GM20431 (cell line): ENCODE measurements at regions not wholly inside any gene's neighbourhood (a gene's known extent, or its start where the extent isn't known, plus 50 kb on each side); places are given as distances from the start of the nearest gene placed in this dataset.

Source experiments
- in situ Hi-C: fragments of 300-500 bp; cut with MseI, MboI; formaldehyde crosslinking; loops from one replicate; pipeline ENCODE4 v1.15.0; 2020; ENCODE audit warnings: low sequenced_read_pairs; ENCODE audit not compliant: unreplicated experiment

DNA sequence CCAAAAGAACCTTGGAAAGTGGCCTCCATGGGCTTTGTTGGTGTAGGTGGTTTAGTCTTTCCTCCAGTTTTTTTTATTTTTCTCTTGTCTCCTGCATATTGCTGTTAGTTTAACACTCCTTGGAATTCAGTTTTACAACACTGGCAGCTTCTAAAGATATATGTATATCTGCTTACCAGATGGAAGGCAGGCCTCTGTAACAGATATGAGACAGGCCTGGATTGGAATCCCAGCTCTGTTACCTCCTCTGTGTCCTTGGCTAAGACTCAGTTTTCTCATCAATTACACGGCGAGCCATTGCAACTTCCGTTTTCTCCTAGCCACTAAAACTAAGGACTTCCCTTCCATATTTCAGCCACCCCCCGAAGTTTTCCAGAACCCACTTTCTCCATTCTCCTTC lies 133.4 kb upstream of the SMAD1 start:
- in situ Hi-C loops: no loop called here

DNA sequence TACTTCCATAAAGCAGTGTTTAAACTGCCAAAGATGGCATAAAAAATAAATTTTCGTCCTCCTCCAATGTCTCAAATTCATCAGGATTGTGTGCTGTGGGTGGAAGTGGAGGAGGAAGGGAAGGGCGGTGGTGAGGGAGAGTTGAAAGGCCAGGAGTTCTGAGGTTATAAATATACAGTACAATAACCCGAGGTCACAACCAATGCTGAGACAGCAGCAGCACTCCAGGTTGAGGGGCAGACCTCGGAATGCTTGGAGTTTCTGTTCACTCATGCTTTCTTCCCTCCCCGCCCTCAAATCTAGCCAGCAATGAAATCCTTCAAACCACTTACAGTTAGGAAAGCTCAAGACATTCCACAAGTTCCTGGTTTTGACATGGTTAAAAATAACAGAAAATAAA lies 134.0 kb upstream of the SMAD1 start:
- in situ Hi-C loops: no loop called here

- in situ Hi-C loops: no loop called here
These were observed 135.6 kb upstream of the SMAD1 start for GRCh38 chr4:145346081-145346480.

DNA sequence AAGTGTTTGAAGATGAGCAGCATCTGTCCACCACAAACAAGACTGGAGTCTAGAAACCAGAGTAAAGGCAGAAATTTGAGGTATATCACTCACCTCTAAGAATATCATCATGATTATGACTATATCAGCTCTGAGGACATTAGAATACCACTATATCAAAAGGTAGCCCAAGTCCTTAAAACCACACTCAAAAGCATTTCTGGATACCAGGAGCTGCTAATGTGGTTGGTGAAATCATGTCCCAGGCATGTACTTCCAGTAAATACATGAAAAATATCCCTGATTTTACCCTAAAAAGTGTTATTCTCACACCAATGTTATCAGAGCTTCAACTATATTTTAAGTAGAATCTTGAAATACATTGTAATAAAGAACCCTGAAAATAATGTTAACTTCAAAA lies 136.3 kb upstream of the SMAD1 start:
- in situ Hi-C loops: no loop called here

DNA sequence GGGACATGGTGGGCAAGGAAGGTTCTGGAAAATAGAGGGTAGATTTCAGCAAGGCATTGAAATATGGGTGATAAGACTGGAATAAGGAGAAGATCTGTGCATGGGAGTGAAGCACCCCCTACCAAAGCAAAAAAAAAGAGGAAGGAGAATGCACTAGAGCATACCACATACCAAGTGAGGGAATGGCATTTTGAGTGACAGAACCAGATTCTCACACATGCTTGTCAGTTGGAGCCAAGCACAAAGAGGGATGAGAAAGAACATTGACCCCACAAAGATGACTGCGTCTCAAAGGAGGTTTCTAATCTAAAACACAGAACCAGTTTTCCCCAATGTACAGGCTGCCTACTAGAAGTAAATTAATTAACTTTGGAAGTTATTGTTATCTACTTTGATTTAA lies 140.3 kb upstream of the SMAD1 start:
- in situ Hi-C loops: no loop called here

- in situ Hi-C loops: no loop called here
These were observed 141.5 kb upstream of the SMAD1 start for GRCh38 chr4:145340071-145340675.

DNA sequence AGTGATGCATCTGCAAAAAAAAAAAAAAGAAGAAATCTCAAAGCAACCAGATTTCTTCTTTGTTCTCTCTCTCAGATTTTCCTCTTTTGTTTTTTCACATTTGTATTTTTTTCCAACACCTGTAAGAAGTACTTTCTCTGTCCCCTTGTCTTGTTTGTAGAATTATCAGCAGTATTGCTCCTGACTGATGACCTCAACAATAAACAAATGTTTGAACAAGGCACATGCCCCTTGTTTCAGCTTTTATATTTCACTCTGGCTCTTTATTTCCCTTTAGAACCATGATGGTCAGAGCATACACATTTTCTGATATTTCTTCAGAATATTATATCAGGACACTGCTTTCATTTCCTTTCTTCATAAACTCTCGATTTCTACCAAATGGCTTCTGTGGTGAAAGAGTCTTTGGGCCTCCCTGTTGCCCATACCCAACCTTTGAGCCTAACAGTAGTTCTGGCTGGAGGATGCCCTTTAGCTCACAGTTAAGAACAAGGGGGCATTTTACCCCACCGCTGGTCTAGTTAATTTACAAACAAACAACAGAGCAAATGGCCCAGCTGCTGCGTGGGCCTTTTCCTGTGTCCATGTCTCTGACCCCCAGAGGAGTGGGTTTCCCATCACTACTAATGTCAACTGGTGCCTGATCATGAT lies 142.5 kb upstream of the SMAD1 start:
- in situ Hi-C loops: no loop called here

GRCh38 chr4:145338568-145338967 lies 143.1 kb upstream of the SMAD1 start:
- in situ Hi-C loops: no loop called here

- in situ Hi-C loops: no loop called here
These were observed 144.3 kb upstream of the SMAD1 start for GRCh38 chr4:145337391-145337790.

DNA sequence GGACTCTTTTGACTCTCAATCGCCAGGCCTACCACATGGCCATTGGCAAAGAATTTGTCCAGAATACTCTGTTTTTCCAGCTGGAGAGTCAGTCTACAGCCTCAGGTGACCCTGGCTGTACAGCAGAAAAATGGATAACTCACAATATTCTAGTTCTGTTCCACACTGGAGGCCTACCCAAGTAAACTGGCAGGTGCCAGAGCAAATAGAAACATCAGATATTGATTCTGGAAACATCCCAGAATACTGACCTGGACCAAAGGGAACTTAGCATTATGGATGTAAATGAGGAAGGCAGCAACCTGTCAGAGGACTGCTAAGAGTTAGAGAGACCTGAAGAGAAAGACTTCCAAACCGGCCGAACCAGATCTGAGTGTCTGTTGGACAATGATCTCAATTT lies 147.9 kb upstream of the SMAD1 start:
- in situ Hi-C loops: no loop called here

DNA sequence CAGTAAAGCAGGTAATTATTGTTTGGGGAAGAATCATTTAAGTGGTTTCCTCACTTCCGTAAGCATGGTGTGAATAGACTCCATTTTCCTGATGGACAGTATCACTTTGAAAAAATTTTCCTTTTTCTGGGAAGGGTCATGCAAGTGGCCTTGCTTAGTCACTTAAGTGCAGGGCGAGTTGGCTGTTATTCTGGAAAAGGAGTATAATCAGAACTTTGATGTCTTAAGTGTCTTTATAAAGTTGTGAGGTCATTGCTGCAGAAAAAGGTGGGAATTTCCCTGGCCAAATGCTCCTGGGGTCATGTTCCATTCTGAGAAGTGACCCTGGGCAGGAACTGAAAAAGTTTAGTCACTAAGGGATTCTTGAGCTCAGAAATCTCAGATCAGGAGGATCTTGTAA lies 146.1 kb upstream of the OTUD4 start:
- in situ Hi-C loops: no loop called here

DNA sequence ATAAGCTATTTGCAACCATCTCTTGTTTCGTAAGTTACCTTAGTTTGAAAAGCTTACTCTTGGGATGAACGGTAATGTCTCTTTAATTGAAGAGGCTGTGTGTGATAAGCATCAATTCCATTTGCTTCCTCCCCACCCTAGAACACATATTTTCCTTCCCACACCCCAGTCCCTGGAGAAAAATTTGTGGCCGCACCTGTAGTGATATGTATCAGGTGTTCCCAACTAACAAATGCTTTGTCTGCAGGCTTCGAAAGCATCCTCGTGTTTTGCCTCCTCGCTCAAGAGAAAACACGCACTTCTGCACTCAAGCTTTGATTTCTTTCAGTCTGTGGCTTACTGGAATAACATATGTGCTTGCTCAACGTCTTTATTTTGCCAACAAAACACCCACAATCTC lies 143.8 kb upstream of the OTUD4 start:
- in situ Hi-C loops: no loop called here

- in situ Hi-C loops: no loop called here
These were observed 139.9 kb upstream of the OTUD4 start for GRCh38 chr4:145320294-145320693.

GRCh38 chr4:145319751-145320150 lies 139.4 kb upstream of the OTUD4 start:
- in situ Hi-C loops: no loop called here

DNA sequence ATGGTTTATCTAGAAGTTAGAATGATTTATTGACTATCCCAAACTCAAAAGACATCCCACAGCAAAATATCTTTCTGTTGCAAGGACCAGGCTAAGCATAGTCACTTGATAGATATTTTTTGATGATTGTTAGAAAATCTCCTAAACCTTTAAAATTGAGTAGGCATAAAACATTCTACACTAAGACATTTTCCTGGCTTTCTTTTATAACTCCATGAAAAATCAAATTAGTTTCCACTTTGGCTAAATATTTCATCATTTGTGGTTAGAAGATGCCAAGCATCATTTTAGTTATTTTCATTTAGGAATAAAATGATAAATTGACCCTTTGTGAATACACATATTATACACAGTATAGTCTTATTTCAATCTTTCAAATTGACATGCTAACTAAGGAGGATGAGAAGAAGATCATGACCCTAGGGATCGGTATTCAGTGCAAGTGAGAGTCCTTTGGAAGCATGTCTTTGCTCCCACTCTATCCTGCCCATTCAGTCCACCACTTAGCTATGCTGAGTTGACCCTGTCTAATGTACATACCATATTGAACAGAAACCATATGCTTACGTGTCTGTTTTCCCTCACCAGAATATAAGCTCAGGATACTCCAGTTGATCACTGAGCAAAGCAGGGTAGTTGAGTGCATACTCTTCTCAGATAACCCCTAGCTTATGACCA lies 136.6 kb upstream of the OTUD4 start:
- in situ Hi-C loops: no loop called here

GRCh38 chr4:145315811-145316225 lies 135.4 kb upstream of the OTUD4 start:
- in situ Hi-C loops: no loop called here

- in situ Hi-C loops: no loop called here
These were observed 128.2 kb upstream of the OTUD4 start for GRCh38 chr4:145308598-145308997.

- in situ Hi-C loops: no loop called here
These were observed 127.5 kb upstream of the OTUD4 start for GRCh38 chr4:145307763-145308430.

DNA sequence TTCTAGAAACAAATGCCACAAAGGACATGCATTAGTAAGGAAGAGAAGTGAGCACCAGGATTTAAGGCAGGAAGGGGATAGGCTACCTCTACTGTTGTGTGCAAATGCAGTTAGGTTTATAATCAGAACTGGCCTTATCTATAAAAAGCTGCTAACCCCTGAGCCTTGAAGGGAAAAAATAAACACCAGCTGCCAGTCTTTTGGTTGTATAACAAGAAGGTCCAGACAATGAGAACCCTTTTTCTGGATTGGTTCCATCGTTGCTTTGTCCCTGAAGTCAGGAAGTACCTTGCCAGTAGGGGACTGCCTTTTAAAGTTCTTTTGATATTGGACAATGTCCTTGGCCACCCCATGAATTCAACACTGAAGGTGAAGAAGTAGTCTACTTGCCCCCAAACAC lies 126.7 kb upstream of the OTUD4 start:
- in situ Hi-C loops: no loop called here

GRCh38 chr4:145302725-145303124 lies 122.3 kb upstream of the OTUD4 start:
- in situ Hi-C loops: no loop called here

GRCh38 chr4:145301386-145302080 lies 121.1 kb upstream of the OTUD4 start:
- in situ Hi-C loops: no loop called here
